ENCODE measurements at regions not wholly inside any gene's neighbourhood (a gene's known extent, or its start where the extent isn't known, plus 50 kb on each side); places are given as distances from the start of the nearest gene placed in this dataset.
"Not testable (repeated sequence)": the region's sequence is repeated elsewhere in the genome, so short reads cannot be mapped to it uniquely, and the experiment has no call there.

DNA sequence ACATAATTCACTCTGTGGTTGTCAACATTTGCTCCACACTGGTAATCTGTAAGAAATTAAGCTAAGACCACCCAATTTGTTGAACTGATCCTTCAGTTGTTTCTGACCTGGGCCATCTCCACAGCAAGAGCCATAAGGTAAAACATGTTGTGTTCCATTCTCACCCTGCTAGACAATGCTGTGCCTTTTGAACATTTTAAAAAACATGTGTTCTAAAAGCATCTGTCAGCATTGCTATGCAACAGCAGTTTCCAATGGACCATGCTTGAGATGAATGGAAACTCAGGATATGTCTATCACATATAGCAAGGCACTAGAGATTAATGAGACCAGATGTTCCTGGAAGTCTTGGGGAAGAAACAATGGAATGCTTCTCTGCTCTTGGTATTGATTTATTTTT is 455.1 kb upstream of the RGMB start:
- CTCF ChIA-PET: no interaction called here
- no peak for DNase-seq (ENCODE audit: extremely low spot score)

DNA sequence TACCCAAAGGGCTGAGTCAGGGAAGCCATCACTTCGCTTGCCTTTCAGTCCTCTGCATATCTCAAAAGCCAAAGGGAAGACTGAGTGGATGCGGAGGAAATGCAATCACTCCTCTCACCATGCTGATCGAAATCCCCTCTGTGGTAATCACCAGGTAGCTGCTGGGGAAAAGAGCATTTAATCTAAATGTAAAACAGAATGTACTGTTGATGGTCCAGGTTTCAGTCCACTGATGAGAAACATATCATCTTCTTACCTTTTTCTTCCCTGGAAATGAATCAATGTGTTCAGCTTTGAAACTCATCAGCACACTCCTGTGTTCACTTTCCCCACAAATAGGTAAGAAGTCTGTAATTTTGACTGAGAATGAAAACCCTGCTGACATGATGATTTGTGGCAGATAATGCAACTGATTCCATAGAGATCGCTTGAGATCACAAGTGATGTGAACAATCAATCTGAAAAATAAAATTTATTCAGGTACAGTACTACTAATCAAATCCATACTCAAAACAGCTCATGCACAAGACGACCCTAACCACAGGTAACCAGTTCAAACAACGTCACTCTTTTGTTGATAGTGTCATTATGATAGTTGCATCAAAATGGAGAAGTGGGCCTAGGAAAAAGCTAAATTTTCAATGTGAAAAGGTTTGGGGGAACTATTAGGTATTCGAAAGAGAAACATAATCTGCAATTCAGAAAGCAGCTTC is 454.0 kb upstream of the RGMB start:
- no peak for DNase-seq (ENCODE audit: extremely low spot score)
- CTCF ChIA-PET: no interaction called here
- no peak for TF ChIP-seq SUZ12 (IDR thresholded peaks at IDR 0.05)
- no peak for TF ChIP-seq ZNF384 (IDR thresholded peaks at IDR 0.05)
- no peak for TF ChIP-seq TARDBP (IDR thresholded peaks at IDR 0.05)
- TF ChIP-seq ARNT (IDR thresholded peaks at IDR 0.05): no peak
- TF ChIP-seq BHLHE40 (IDR thresholded peaks at IDR 0.05; ENCODE audit: borderline replicate concordance): no peak
- TF ChIP-seq L3MBTL2 (conservative IDR thresholded peaks at IDR 0.05): no peak
- TF ChIP-seq FOXK2 (IDR thresholded peaks at IDR 0.05): no peak
- TF ChIP-seq, protein P1, sequence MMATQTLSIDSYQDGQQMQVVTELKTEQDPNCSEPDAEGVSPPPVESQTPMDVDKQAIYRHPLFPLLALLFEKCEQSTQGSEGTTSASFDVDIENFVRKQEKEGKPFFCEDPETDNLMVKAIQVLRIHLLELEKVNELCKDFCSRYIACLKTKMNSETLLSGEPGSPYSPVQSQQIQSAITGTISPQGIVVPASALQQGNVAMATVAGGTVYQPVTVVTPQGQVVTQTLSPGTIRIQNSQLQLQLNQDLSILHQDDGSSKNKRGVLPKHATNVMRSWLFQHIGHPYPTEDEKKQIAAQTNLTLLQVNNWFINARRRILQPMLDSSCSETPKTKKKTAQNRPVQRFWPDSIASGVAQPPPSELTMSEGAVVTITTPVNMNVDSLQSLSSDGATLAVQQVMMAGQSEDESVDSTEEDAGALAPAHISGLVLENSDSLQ (IDR thresholded peaks at IDR 0.05): no peak
- TF ChIP-seq ELF4 (IDR thresholded peaks at IDR 0.05): no peak
- no peak for TF ChIP-seq HDGF (IDR thresholded peaks at IDR 0.05; ENCODE audit: borderline replicate concordance)
- TF ChIP-seq LEF1 (IDR thresholded peaks at IDR 0.05; ENCODE audit: borderline replicate concordance): no peak
- no peak for TF ChIP-seq CTBP1 (IDR thresholded peaks at IDR 0.05; ENCODE audit: borderline replicate concordance)
- no peak for TF ChIP-seq FOXM1 (IDR thresholded peaks at IDR 0.05; ENCODE audit: borderline replicate concordance)
- no peak for TF ChIP-seq SP1 (IDR thresholded peaks at IDR 0.05)
- no peak for TF ChIP-seq FOXA1 (IDR thresholded peaks at IDR 0.05)
- TF ChIP-seq NFRKB (IDR thresholded peaks at IDR 0.05): no peak
- POLR2A ChIA-PET: no interaction called here

More for the DNA sequence above, 455.1 kb upstream of the RGMB start:
- TF ChIP-seq NFRKB (IDR thresholded peaks at IDR 0.05) (no peak), FOXK2 (IDR thresholded peaks at IDR 0.05) (no peak), SUZ12 (IDR thresholded peaks at IDR 0.05) (no peak), TARDBP (IDR thresholded peaks at IDR 0.05) (no peak), FOXA1 (IDR thresholded peaks at IDR 0.05) (no peak), HDGF (IDR thresholded peaks at IDR 0.05; ENCODE audit: borderline replicate concordance) (no peak), ARNT (IDR thresholded peaks at IDR 0.05) (no peak), FOXM1 (IDR thresholded peaks at IDR 0.05; ENCODE audit: borderline replicate concordance) (no peak), CTBP1 (IDR thresholded peaks at IDR 0.05; ENCODE audit: borderline replicate concordance) (no peak), ELF4 (IDR thresholded peaks at IDR 0.05) (no peak), ZNF384 (IDR thresholded peaks at IDR 0.05) (no peak)
- TF ChIP-seq, protein P1 (IDR thresholded peaks at IDR 0.05): no peak
- POLR2A ChIA-PET: no interaction called here

DNA sequence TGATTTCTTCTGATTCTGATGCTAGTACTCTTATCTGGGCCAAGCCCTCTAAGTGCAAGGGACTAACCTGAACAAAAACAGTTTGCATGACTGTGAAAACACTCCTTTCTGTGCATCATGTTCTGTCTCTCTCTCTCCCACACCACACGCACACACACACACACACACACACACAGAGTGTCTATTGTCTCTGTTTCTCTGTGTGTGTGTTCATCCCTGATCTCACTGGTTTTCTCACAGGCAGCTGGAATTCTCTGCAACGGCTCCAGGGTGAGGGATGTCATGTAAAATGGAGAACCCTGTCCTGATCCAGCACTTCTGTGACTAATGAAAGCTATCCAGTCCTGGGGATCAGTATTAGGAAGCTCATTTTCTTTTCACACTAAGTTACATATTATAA is 453.1 kb upstream of the RGMB start:
- no peak for DNase-seq (ENCODE audit: extremely low spot score)
- ChIA-PET POLR2A (no interaction called here), CTCF (no interaction called here)
- TF ChIP-seq FOXK2 (IDR thresholded peaks at IDR 0.05) (no peak), NFRKB (IDR thresholded peaks at IDR 0.05) (no peak)

DNA sequence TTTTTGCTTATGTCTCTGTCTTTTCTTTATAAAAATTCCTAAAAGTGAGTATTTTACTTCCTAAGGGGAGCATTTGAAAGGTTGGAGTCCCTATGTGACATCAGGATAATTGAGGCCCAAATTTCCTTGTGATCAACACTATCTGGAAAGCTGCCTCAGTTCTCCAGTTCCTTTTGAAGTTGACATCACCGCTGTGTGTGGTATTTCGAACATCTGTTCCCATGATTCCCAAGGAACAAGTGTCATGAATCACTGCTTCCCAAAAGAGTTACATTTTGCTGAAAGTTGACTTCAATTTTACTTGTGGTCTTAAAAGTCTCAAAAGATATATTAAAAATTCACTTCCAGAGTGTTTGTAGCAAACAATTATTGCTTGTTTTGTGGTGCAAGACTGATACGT is 452.1 kb upstream of the RGMB start:
- ChIA-PET POLR2A (no interaction called here), CTCF (no interaction called here)
- TF ChIP-seq HDGF (IDR thresholded peaks at IDR 0.05; ENCODE audit: borderline replicate concordance) (no peak), SP1 (IDR thresholded peaks at IDR 0.05) (no peak), BHLHE40 (IDR thresholded peaks at IDR 0.05; ENCODE audit: borderline replicate concordance) (no peak), LEF1 (IDR thresholded peaks at IDR 0.05; ENCODE audit: borderline replicate concordance) (no peak), FOXM1 (IDR thresholded peaks at IDR 0.05; ENCODE audit: borderline replicate concordance) (no peak), SUZ12 (IDR thresholded peaks at IDR 0.05) (no peak), ARNT (IDR thresholded peaks at IDR 0.05) (no peak)
- DNase-seq (ENCODE audit: extremely low spot score): no peak

DNA sequence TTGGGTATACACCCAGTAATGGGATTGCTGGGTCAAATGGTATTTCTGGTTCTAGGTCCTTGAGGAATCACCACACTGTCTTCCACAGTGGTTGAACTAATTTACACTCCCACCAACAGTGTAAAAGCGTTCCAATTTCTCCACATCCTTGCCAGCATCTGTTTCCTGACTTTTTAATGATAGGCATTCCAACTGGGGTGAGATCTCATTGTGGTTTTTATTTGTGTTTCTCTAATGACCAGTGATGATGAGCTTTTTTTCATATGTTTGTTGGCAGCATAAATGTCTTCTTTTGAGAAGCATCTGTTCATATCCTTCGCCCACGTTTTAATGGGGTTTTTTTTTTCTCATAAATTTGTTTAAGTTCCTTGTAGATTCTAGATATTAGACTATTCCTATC is 448.3 kb upstream of the RGMB start:
- POLR2A ChIA-PET; CTCF ChIA-PET; DNase-seq (ENCODE audit: extremely low spot score): not testable (repeated sequence)

DNA sequence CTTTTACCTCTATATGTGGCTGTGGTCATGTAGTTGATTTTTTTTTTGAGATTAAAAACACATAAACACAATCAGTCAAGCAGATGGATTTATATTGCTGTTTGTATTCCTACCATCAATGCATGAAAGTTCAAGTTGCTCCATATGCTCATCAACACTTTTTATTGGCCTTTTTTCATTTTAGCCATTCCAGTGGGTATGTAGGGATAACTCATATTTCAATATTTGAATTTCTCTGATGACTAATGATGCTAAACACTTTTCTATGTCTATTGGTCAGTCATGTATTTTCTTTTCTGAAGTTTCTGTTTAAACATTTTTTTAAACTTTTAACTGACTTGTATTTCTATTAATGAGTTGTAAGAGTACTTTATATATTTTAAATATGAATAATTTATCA is 445.4 kb upstream of the RGMB start:
- TF ChIP-seq SUZ12 (IDR thresholded peaks at IDR 0.05) (no peak), CTBP1 (IDR thresholded peaks at IDR 0.05; ENCODE audit: borderline replicate concordance) (no peak), L3MBTL2 (conservative IDR thresholded peaks at IDR 0.05) (no peak), FOXA1 (IDR thresholded peaks at IDR 0.05) (no peak), ELF4 (IDR thresholded peaks at IDR 0.05) (no peak), FOXM1 (IDR thresholded peaks at IDR 0.05; ENCODE audit: borderline replicate concordance) (no peak), NFRKB (IDR thresholded peaks at IDR 0.05) (no peak), LEF1 (IDR thresholded peaks at IDR 0.05; ENCODE audit: borderline replicate concordance) (no peak), FOXK2 (IDR thresholded peaks at IDR 0.05) (no peak), SP1 (IDR thresholded peaks at IDR 0.05) (no peak), TARDBP (IDR thresholded peaks at IDR 0.05) (no peak), ZNF384 (IDR thresholded peaks at IDR 0.05) (no peak), ARNT (IDR thresholded peaks at IDR 0.05) (no peak), HDGF (IDR thresholded peaks at IDR 0.05; ENCODE audit: borderline replicate concordance) (no peak), BHLHE40 (IDR thresholded peaks at IDR 0.05; ENCODE audit: borderline replicate concordance) (no peak)
- TF ChIP-seq, protein P1 (IDR thresholded peaks at IDR 0.05): no peak
- no peak for DNase-seq (ENCODE audit: extremely low spot score)
- ChIA-PET CTCF (interaction anchor here (0.7 kb wide), 1 partner anchor 1152 kb away, joined by 3 read pairs; no protein-coding TSS in a partner anchor), POLR2A (no interaction called here)

DNA sequence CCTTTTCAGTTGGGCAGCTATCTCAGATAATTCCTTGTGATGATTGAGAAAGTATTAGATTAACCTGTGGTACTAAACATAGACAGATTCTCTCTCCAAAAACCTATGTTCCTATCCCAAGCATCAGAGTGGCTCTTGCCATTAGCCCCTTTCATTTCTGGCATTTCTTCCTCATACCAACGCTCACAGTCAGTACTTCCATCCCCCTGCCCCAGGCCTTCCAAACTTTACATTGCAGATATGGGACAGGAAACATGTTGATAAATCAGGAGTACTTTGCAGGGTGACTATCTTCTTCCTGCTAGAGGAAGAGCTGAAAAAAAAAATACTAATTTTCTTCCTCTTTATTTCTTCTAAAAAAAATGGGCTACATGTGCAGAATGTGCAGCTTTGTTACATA is 442.6 kb upstream of the RGMB start:
- TF ChIP-seq ARNT (IDR thresholded peaks at IDR 0.05) (no peak), NFRKB (IDR thresholded peaks at IDR 0.05) (no peak), L3MBTL2 (conservative IDR thresholded peaks at IDR 0.05) (no peak), SUZ12 (IDR thresholded peaks at IDR 0.05) (no peak), SP1 (IDR thresholded peaks at IDR 0.05) (no peak), TARDBP (IDR thresholded peaks at IDR 0.05) (no peak), LEF1 (IDR thresholded peaks at IDR 0.05; ENCODE audit: borderline replicate concordance) (no peak), HDGF (IDR thresholded peaks at IDR 0.05; ENCODE audit: borderline replicate concordance) (no peak), FOXA1 (IDR thresholded peaks at IDR 0.05) (no peak), CTBP1 (IDR thresholded peaks at IDR 0.05; ENCODE audit: borderline replicate concordance) (no peak), FOXM1 (IDR thresholded peaks at IDR 0.05; ENCODE audit: borderline replicate concordance) (no peak), BHLHE40 (IDR thresholded peaks at IDR 0.05; ENCODE audit: borderline replicate concordance) (no peak), ELF4 (IDR thresholded peaks at IDR 0.05) (no peak), ZNF384 (IDR thresholded peaks at IDR 0.05) (no peak), FOXK2 (IDR thresholded peaks at IDR 0.05) (no peak)
- TF ChIP-seq, protein P1 (IDR thresholded peaks at IDR 0.05): no peak
- ChIA-PET CTCF (no interaction called here), POLR2A (no interaction called here)
- DNase-seq (ENCODE audit: extremely low spot score): no peak
